ENCODE measurements at regions not wholly inside any gene's neighbourhood (a gene's known extent, or its start where the extent isn't known, plus 50 kb on each side); places are given as distances from the start of the nearest gene placed in this dataset.

DNA sequence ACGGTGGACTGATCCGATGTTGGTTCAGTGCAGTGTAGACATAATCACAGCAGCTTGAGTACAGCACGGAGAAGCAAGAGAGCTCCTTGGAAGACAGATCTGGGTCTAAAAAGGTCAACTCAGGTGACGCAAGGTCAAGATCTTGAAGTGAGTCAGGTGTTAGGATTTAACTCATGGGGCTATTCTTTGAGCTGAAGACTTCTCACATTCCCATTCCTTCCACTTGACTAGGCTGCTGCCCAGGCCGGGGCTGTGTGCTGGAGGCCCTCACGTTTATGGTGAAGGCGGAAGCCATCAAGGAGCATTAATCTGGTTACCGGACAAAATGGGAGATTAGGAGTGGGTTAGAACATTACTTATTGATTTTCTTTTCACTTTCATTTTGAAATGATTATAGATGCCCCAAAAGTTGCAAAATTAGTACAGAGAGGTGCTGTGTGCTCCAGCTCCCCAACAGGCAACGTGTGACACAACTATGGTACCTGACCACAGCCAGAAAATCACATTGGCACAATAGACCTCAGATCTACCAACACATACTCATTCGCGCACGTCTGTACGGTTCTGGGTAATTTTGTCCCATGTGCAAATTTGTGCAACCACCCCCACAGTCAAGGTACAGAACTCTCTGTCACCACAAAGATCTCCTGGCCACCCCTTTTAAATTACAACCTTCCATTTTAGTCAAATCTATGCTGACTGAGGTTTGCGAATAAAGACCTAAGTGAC, 77.6 kb upstream of the SEC11C start:
- Histone ChIP-seq H3K9me3 (ENCODE audit: insufficient read depth in 2 of 2, low read depth in 1 of 2, low read length in 1 of 2) (no peaks in the 10 kb centered on the region), H2BK15ac (ENCODE audit: low read length) (no peak overlapping the region), H3K4me3 (ENCODE audit: extremely low read depth in 1 of 4, insufficient read depth in 2 of 4, low read depth in 3 of 4, low read length in 4 of 4) (no peak overlapping the region), H3K4ac (replicated peaks; ENCODE audit: insufficient read length, low read depth, low read length) (no peak overlapping the region), H4K91ac (replicated peaks; ENCODE audit: insufficient read length, low read length) (no peak overlapping the region), H2BK12ac (ENCODE audit: low read depth, low read length) (no peak overlapping the region), H3K9ac (replicated peaks in 1 of 4; ENCODE audit: extremely low read depth in 1 of 4, low read depth in 3 of 4, low read length in 3 of 4) (no peak overlapping the region), H3K14ac (ENCODE audit: insufficient read length) (no peak overlapping the region), H3K79me1 (ENCODE audit: low read depth, low read length) (no peaks in the 10 kb centered on the region), H3K4me1 (replicated peaks in 1 of 4; ENCODE audit: control insufficient read depth in 3 of 4, insufficient read depth in 4 of 4, low read length in 3 of 4) (no peaks in the 10 kb centered on the region), H3K79me2 (ENCODE audit: control insufficient read depth in 1 of 2, insufficient read depth in 2 of 2, low read length in 2 of 2) (no peaks in the 10 kb centered on the region), H4K5ac (ENCODE audit: insufficient read length, low read depth, low read length) (no peak overlapping the region), H3K23ac (ENCODE audit: insufficient read length) (no peak overlapping the region), H4K8ac (ENCODE audit: extremely low read depth, insufficient read depth, low read length) (no peak overlapping the region), H2BK20ac (ENCODE audit: low read length) (no peak overlapping the region), H2BK5ac (ENCODE audit: low read depth, low read length) (no peak overlapping the region), H2BK120ac (replicated peaks; ENCODE audit: low read depth, low read length) (no peak overlapping the region), H2AK5ac (ENCODE audit: low read depth, low read length) (no peak overlapping the region), H3K36me3 (ENCODE audit: control insufficient read depth in 2 of 4, insufficient read depth in 4 of 4, low read length in 3 of 4) (no peaks in the 10 kb centered on the region), H3K23me2 (ENCODE audit: low read depth, low read length) (no peaks in the 10 kb centered on the region), H3K27me3 (replicated peaks in 1 of 4; ENCODE audit: control insufficient read depth in 3 of 4, extremely low read depth in 1 of 4, insufficient read depth in 3 of 4, low read length in 3 of 4) (no peaks in the 10 kb centered on the region), H3K56ac (replicated peaks; ENCODE audit: insufficient read length, low read depth, low read length) (no peak overlapping the region), H3K4me2 (ENCODE audit: insufficient read depth in 1 of 2, low read depth in 2 of 2, low read length in 2 of 2) (no peak overlapping the region), H3K27ac (ENCODE audit: low read depth, low read length) (no peak overlapping the region), H3K18ac (ENCODE audit: extremely low read depth, low read length) (no peak overlapping the region), H2AFZ (ENCODE audit: low read length) (no peak overlapping the region), H4K20me1 (replicated peaks in 1 of 2; ENCODE audit: control insufficient read depth in 1 of 2, insufficient read depth in 2 of 2, low read length in 2 of 2) (no peaks in the 10 kb centered on the region)
- DNase-seq (ENCODE audit: low read depth in 1 of 2, low spot score in 2 of 2) (no peak), FAIRE-seq (no peak)
- CTCF ChIA-PET (ENCODE audit: partially characterized antibody): interaction anchor here (0.8 to 17.9 kb wide), 9 partner anchors 8 to 534 kb away, joined by 3 to 591 read pairs (median 3); no protein-coding TSS in a partner anchor
- TF ChIP-seq KDM4A (IDR thresholded peaks at IDR 0.05; ENCODE audit: low read depth, low read length, severe bottlenecking) (no peak), SIX5 (IDR thresholded peaks at IDR 0.05; ENCODE audit: low read depth, low read length) (no peak), HDAC6 (IDR thresholded peaks at IDR 0.05; ENCODE audit: low read depth, low read length) (no peak), EZH2 (IDR thresholded peaks at IDR 0.05; ENCODE audit: low read depth, low read length, severe bottlenecking) (no peak), CHD1 (IDR thresholded peaks at IDR 0.05; ENCODE audit: low read depth, low read length) (no peak), JUN (IDR thresholded peaks at IDR 0.05; ENCODE audit: low read depth, low read length) (no peak), FOSL1 (IDR thresholded peaks at IDR 0.05; ENCODE audit: insufficient read depth, low read depth, low read length) (no peak), EGR1 (IDR thresholded peaks at IDR 0.05; ENCODE audit: borderline replicate concordance, low read depth, low read length) (no peak)
- TF ChIP-seq, protein P1, sequence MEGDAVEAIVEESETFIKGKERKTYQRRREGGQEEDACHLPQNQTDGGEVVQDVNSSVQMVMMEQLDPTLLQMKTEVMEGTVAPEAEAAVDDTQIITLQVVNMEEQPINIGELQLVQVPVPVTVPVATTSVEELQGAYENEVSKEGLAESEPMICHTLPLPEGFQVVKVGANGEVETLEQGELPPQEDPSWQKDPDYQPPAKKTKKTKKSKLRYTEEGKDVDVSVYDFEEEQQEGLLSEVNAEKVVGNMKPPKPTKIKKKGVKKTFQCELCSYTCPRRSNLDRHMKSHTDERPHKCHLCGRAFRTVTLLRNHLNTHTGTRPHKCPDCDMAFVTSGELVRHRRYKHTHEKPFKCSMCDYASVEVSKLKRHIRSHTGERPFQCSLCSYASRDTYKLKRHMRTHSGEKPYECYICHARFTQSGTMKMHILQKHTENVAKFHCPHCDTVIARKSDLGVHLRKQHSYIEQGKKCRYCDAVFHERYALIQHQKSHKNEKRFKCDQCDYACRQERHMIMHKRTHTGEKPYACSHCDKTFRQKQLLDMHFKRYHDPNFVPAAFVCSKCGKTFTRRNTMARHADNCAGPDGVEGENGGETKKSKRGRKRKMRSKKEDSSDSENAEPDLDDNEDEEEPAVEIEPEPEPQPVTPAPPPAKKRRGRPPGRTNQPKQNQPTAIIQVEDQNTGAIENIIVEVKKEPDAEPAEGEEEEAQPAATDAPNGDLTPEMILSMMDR (IDR thresholded peaks at IDR 0.05; ENCODE audit: control extremely low read depth in 1 of 3, insufficient read depth in 1 of 3, low read depth in 1 of 3, low read length in 3 of 3): no peak
- POLR2A ChIA-PET (ENCODE audit: partially characterized antibody): interaction anchor here (1.1 to 1.4 kb wide), 2 partner anchors 184 to 292 kb away, joined by 3 read pairs; no protein-coding TSS in a partner anchor
- 91% methylated on average over 14 of the region's 14 CpGs; no CpG with 5 or more reads in 1 of the 2 experiments for WGBS, 2 experiments (ENCODE audit: extremely low coverage in 1 of 2, insufficient coverage in 1 of 2, insufficient read length in 1 of 2, insufficient replicate concordance in 2 of 2, low coverage in 1 of 2, low lambda C conversion rate in 2 of 2, missing lambda C conversion rate in 1 of 2)
